HK-2 (cell line): ENCODE measurements at regions not wholly inside any gene's neighbourhood (a gene's known extent, or its start where the extent isn't known, plus 50 kb on each side); places are given as distances from the start of the nearest gene placed in this dataset.

ENCODE experiments used
- DNase-seq: peaks from one replicate; pipeline ENCODE4 v3.0.0-alpha.2; 2018; ENCODE audit not compliant: unreplicated experiment

- no peak for DNase-seq
Measured at GRCh38 chr5:87951661-87952060, 317.0 kb downstream of the TMEM161B start.

GRCh38 chr5:87949676-87950631 lies 318.7 kb downstream of the TMEM161B start:
- no peak for DNase-seq

- DNase-seq: no peak
Measured at GRCh38 chr5:87948486-87948885, 320.2 kb downstream of the TMEM161B start.

GRCh38 chr5:87946271-87946670 lies 322.4 kb downstream of the TMEM161B start:
- no peak for DNase-seq

GRCh38 chr5:87945286-87945650 lies 323.4 kb downstream of the TMEM161B start:
- DNase-seq: no peak

GRCh38 chr5:87944553-87945285 lies 323.9 kb downstream of the TMEM161B start:
- no peak for DNase-seq

- DNase-seq: no peak
Measured at GRCh38 chr5:87940775-87941174, 327.9 kb downstream of the TMEM161B start.

GRCh38 chr5:87936667-87937066 lies 332.0 kb downstream of the TMEM161B start:
- DNase-seq: no peak

GRCh38 chr5:87924436-87924835 lies 344.2 kb downstream of the TMEM161B start:
- no peak for DNase-seq

GRCh38 chr5:87916320-87916719 lies 352.3 kb downstream of the TMEM161B start:
- DNase-seq: no peak

GRCh38 chr5:87912419-87912818 lies 356.2 kb downstream of the TMEM161B start:
- DNase-seq: no peak

- DNase-seq: no peak
Measured at GRCh38 chr5:87909382-87909781, 359.3 kb downstream of the TMEM161B start.

GRCh38 chr5:87906962-87907361 lies 361.7 kb downstream of the TMEM161B start:
- DNase-seq: no peak

GRCh38 chr5:87900419-87900818 lies 368.2 kb downstream of the TMEM161B start:
- DNase-seq: no peak

- no peak for DNase-seq
Measured at GRCh38 chr5:87899721-87900131, 368.9 kb downstream of the TMEM161B start.

- no peak for DNase-seq
Measured at GRCh38 chr5:87899208-87899661, 369.4 kb downstream of the TMEM161B start.

- DNase-seq: no peak
Measured at GRCh38 chr5:87898574-87898973, 370.1 kb downstream of the TMEM161B start.

- DNase-seq: no peak
Measured at GRCh38 chr5:87888139-87888538, 380.5 kb downstream of the TMEM161B start.

GRCh38 chr5:87887247-87887646 lies 381.4 kb downstream of the TMEM161B start:
- DNase-seq: no peak

- no peak for DNase-seq
Measured at GRCh38 chr5:87886164-87886563, 382.5 kb downstream of the TMEM161B start.

GRCh38 chr5:87885758-87886157 lies 382.9 kb downstream of the TMEM161B start:
- no peak for DNase-seq

- no peak for DNase-seq
Measured at GRCh38 chr5:87877495-87877894, 391.1 kb downstream of the TMEM161B start.

GRCh38 chr5:87877023-87877422 lies 391.6 kb downstream of the TMEM161B start:
- DNase-seq: no peak
